Immature natural killer cell (primary cell): ENCODE measurements at regions not wholly inside any gene's neighbourhood (a gene's known extent, or its start where the extent isn't known, plus 50 kb on each side); places are given as distances from the start of the nearest gene placed in this dataset.
A peak's percentile ranks its signal among the peaks of the same experiment; 100 is the strongest.
"Not testable (repeated sequence)": the region's sequence is repeated elsewhere in the genome, so short reads cannot be mapped to it uniquely, and the experiment has no call there.

Experiments
- DNase-seq, 3 donors: peaks; one replicate each; pipeline ENCODE4 v3.0.0; 2022; ENCODE audit warnings: mixed read lengths in 1 of 3
- H3K27ac Mint-ChIP-seq, 6 donors: one replicate each; pipeline ENCODE4 v1.8.0; 2020; ENCODE audit warnings: mixed read lengths in 6 of 6, mild to moderate bottlenecking in 5 of 6, inconsistent platforms in 4 of 6, moderate library complexity in 3 of 6
- H3K27me3 Mint-ChIP-seq, 3 donors: one replicate each; pipeline ENCODE4 v1.8.0; 2020 to 2021; ENCODE audit warnings: low read depth in 3 of 3, mild to moderate bottlenecking in 3 of 3, mixed read lengths in 3 of 3, moderate library complexity in 3 of 3, inconsistent platforms in 1 of 3
- H3K36me3 Mint-ChIP-seq, 3 donors: one replicate each; pipeline ENCODE4 v1.8.0; 2020; ENCODE audit warnings: mixed read lengths in 3 of 3, inconsistent platforms in 2 of 3, mild to moderate bottlenecking in 2 of 3
- H3K4me1 Mint-ChIP-seq, 2 donors: one replicate each; pipeline ENCODE4 v1.8.0; 2020; ENCODE audit warnings: inconsistent platforms in 2 of 2, mild to moderate bottlenecking in 2 of 2, mixed read lengths in 2 of 2, moderate library complexity in 1 of 2
- H3K4me3 Mint-ChIP-seq, 5 donors: one replicate each; pipeline ENCODE4 v1.8.0; 2020; ENCODE audit warnings: mild to moderate bottlenecking in 5 of 5, mixed read lengths in 5 of 5, inconsistent platforms in 3 of 5, moderate library complexity in 3 of 5
- H3K9me3 Mint-ChIP-seq, 6 donors: one replicate each; pipeline ENCODE4 v1.8.0; 2020; ENCODE audit warnings: mild to moderate bottlenecking in 6 of 6, mixed read lengths in 6 of 6, inconsistent platforms in 4 of 6, moderate library complexity in 3 of 6

- H3K27ac Mint-ChIP-seq, DNase-seq, H3K36me3 Mint-ChIP-seq, H3K27me3 Mint-ChIP-seq, H3K4me3 Mint-ChIP-seq, H3K9me3 Mint-ChIP-seq, H3K4me1 Mint-ChIP-seq: not testable (repeated sequence)
These were observed 76.5 kb upstream of the LINC00632 start for GRCh38 chrX:140633105-140633504.

- H3K4me1 Mint-ChIP-seq: no peaks in the 10 kb centered on the region
- no peak overlapping the region for H3K27ac Mint-ChIP-seq
- DNase-seq: no peak
- no peak overlapping the region for H3K4me3 Mint-ChIP-seq
- H3K9me3 Mint-ChIP-seq: peaks cover 0 to 2% (median 0%) of the 10 kb centered on the region in 6 donors
- no peaks in the 10 kb centered on the region for H3K36me3 Mint-ChIP-seq
- peaks cover 0 to 8% (median 0%) of the 10 kb centered on the region in 3 donors for H3K27me3 Mint-ChIP-seq
These were observed 101.4 kb upstream of the LINC00632 start for GRCh38 chrX:140608111-140608510.

- no peak for DNase-seq
- no peak overlapping the region for H3K4me3 Mint-ChIP-seq
- no peak overlapping the region for H3K27ac Mint-ChIP-seq
- H3K9me3 Mint-ChIP-seq: peaks cover 0 to 3% (median 0%) of the 10 kb centered on the region in 6 donors
- no peaks in the 10 kb centered on the region for H3K4me1 Mint-ChIP-seq
- H3K27me3 Mint-ChIP-seq: peaks cover 0 to 5% (median 5%) of the 10 kb centered on the region in 3 donors
- H3K36me3 Mint-ChIP-seq: no peaks in the 10 kb centered on the region
These were observed 97.3 kb upstream of the SOX3 start for GRCh38 chrX:140602140-140602539.

- Mint-ChIP-seq H3K4me1 (no peaks in the 10 kb centered on the region), H3K27ac (no peak overlapping the region), H3K4me3 (no peak overlapping the region), H3K9me3 (peaks cover 0 to 3% (median 0%) of the 10 kb centered on the region in 6 donors), H3K27me3 (peaks cover 0 to 8% (median 5%) of the 10 kb centered on the region in 3 donors), H3K36me3 (no peaks in the 10 kb centered on the region)
- DNase-seq: no peak
These were observed 95.0 kb upstream of the SOX3 start for GRCh38 chrX:140599851-140600250.

GRCh38 chrX:140589657-140590056 lies 84.8 kb upstream of the SOX3 start:
- H3K9me3 Mint-ChIP-seq: no peaks in the 10 kb centered on the region
- H3K27ac Mint-ChIP-seq: no peak overlapping the region
- H3K36me3 Mint-ChIP-seq: no peaks in the 10 kb centered on the region
- peaks cover 0 to 4% (median 0%) of the 10 kb centered on the region in 3 donors for H3K27me3 Mint-ChIP-seq
- no peak overlapping the region for H3K4me3 Mint-ChIP-seq
- DNase-seq: no peak
- H3K4me1 Mint-ChIP-seq: no peaks in the 10 kb centered on the region

- no peaks in the 10 kb centered on the region for H3K9me3 Mint-ChIP-seq
- peaks cover 0 to 5% (median 0%) of the 10 kb centered on the region in 3 donors for H3K27me3 Mint-ChIP-seq
- H3K4me3 Mint-ChIP-seq: no peak overlapping the region
These were observed 82.1 kb upstream of the SOX3 start for GRCh38 chrX:140586951-140587350.

GRCh38 chrX:140580478-140580877 lies 75.6 kb upstream of the SOX3 start:
- Mint-ChIP-seq H3K4me3 (no peak overlapping the region), H3K36me3 (no peaks in the 10 kb centered on the region), H3K4me1 (no peaks in the 10 kb centered on the region), H3K9me3 (peaks cover 0 to 2% (median 0%) of the 10 kb centered on the region in 6 donors), H3K27me3 (peaks cover 2% of the 10 kb centered on the region in 3 donors), H3K27ac (peak overlapping the region in 1 of 6 donors; percentile 11)
- DNase-seq: no peak

More at GRCh38 chrX:140586951-140587350, 82.1 kb upstream of the SOX3 start:
- Mint-ChIP-seq H3K36me3 (no peaks in the 10 kb centered on the region), H3K4me1 (no peaks in the 10 kb centered on the region), H3K27ac (no peak overlapping the region)
- no peak for DNase-seq

- DNase-seq: peak in 1 of 3 donors; percentile 1
- no peak overlapping the region for H3K27ac Mint-ChIP-seq
- H3K4me1 Mint-ChIP-seq: no peaks in the 10 kb centered on the region
- H3K27me3 Mint-ChIP-seq: peaks cover 2 to 6% (median 3%) of the 10 kb centered on the region in 3 donors
- H3K36me3 Mint-ChIP-seq: no peaks in the 10 kb centered on the region
- H3K9me3 Mint-ChIP-seq: peaks cover 0 to 2% (median 0%) of the 10 kb centered on the region in 6 donors
- no peak overlapping the region for H3K4me3 Mint-ChIP-seq
These were observed 67.9 kb upstream of the SOX3 start for GRCh38 chrX:140572724-140573123.

GRCh38 chrX:140563893-140564292 lies 59.0 kb upstream of the SOX3 start:
- Mint-ChIP-seq H3K36me3 (no peaks in the 10 kb centered on the region), H3K4me3 (no peak overlapping the region), H3K4me1 (no peaks in the 10 kb centered on the region), H3K27me3 (peaks cover 0 to 1% (median 0%) of the 10 kb centered on the region in 3 donors), H3K27ac (no peak overlapping the region), H3K9me3 (peaks cover 0 to 1% (median 0%) of the 10 kb centered on the region in 6 donors)
- DNase-seq: no peak
